ENCODE measurements at regions not wholly inside any gene's neighbourhood (a gene's known extent, or its start where the extent isn't known, plus 50 kb on each side); places are given as distances from the start of the nearest gene placed in this dataset.

- DNase-seq (ENCODE audit: low read depth): no peak
Observed at GRCh38 chr3:151992326-151993041, 119.0 kb downstream of the SUCNR1 start.

GRCh38 chr3:151995091-151995490 is 121.6 kb downstream of the SUCNR1 start:
- DNase-seq (ENCODE audit: low read depth): no peak

GRCh38 chr3:151998744-151999143 is 125.3 kb downstream of the SUCNR1 start:
- no peak for DNase-seq (ENCODE audit: low read depth)

GRCh38 chr3:151999936-152000335 is 126.5 kb downstream of the SUCNR1 start:
- DNase-seq (ENCODE audit: low read depth): no peak

GRCh38 chr3:152011812-152012735 is 138.6 kb downstream of the SUCNR1 start:
- no peak for DNase-seq (ENCODE audit: low read depth)

GRCh38 chr3:152019508-152019907 is 146.1 kb downstream of the SUCNR1 start:
- peak; percentile 11 for DNase-seq (ENCODE audit: low read depth)

GRCh38 chr3:152021951-152022461 is 148.6 kb downstream of the SUCNR1 start:
- DNase-seq (ENCODE audit: low read depth): peak; percentile 97

- DNase-seq (ENCODE audit: low read depth): peak; percentile 74
Observed at GRCh38 chr3:152026033-152026556, 152.7 kb downstream of the SUCNR1 start.

GRCh38 chr3:152030320-152030719 is 156.9 kb downstream of the SUCNR1 start:
- peak; percentile 43 for DNase-seq (ENCODE audit: low read depth)

GRCh38 chr3:152031321-152031720 is 157.9 kb downstream of the SUCNR1 start:
- DNase-seq (ENCODE audit: low read depth): no peak

- no peak for DNase-seq (ENCODE audit: low read depth)
Observed at GRCh38 chr3:152037297-152037696, 163.9 kb downstream of the SUCNR1 start.

GRCh38 chr3:152037953-152038352 is 164.5 kb downstream of the SUCNR1 start:
- no peak for DNase-seq (ENCODE audit: low read depth)

- DNase-seq (ENCODE audit: low read depth): no peak
Observed at GRCh38 chr3:152038490-152038889, 165.0 kb downstream of the SUCNR1 start.

- DNase-seq (ENCODE audit: low read depth): no peak
Observed at GRCh38 chr3:152039887-152040286, 166.4 kb downstream of the SUCNR1 start.

GRCh38 chr3:152040319-152040718 is 166.9 kb downstream of the SUCNR1 start:
- no peak for DNase-seq (ENCODE audit: low read depth)

GRCh38 chr3:152043620-152044019 is 170.2 kb downstream of the SUCNR1 start:
- DNase-seq (ENCODE audit: low read depth): no peak

- no peak for DNase-seq (ENCODE audit: low read depth)
Observed at GRCh38 chr3:152046280-152046679, 172.8 kb downstream of the SUCNR1 start.

- DNase-seq (ENCODE audit: low read depth): no peak
Observed at GRCh38 chr3:152047465-152047864, 174.0 kb downstream of the SUCNR1 start.

GRCh38 chr3:152048831-152049230 is 175.4 kb downstream of the SUCNR1 start:
- no peak for DNase-seq (ENCODE audit: low read depth)

GRCh38 chr3:152050903-152051302 is 177.5 kb downstream of the SUCNR1 start:
- no peak for DNase-seq (ENCODE audit: low read depth)

- DNase-seq (ENCODE audit: low read depth): no peak
Observed at GRCh38 chr3:152051501-152052404, 178.3 kb downstream of the SUCNR1 start.
